ENCODE measurements at regions not wholly inside any gene's neighbourhood (a gene's known extent, or its start where the extent isn't known, plus 50 kb on each side); places are given as distances from the start of the nearest gene placed in this dataset.

DNA sequence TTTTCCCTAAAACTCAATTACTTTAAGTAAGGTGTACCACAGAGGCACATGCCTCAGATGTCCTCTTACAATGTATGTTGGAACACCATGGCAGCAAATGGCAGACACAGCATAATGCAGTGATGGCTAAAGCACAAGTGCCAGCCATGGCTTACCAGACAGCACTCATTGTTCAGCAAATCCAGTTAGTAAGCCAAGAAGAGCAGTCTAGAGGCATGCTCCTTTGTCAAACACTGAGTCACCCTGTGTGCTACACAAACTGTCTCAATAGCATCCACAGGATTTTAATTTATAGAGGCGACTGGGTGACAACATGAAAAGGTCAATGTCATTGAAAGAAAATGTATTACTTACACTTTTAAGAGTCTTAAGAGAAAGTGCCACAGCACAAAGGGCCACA lies 140.6 kb downstream of the KCNA4 start:
- TF ChIP-seq POLR2AphosphoS5 (IDR thresholded peaks at IDR 0.05; ENCODE audit: low read depth, low read length), result no peak
- no peak for TF ChIP-seq POLR2A (IDR thresholded peaks at IDR 0.05; ENCODE audit: low read depth, low read length)
- no peak for TF ChIP-seq TAF1 (IDR thresholded peaks at IDR 0.05; ENCODE audit: borderline replicate concordance, low read depth, low read length)
